ENCODE measurements at regions not wholly inside any gene's neighbourhood (a gene's known extent, or its start where the extent isn't known, plus 50 kb on each side); places are given as distances from the start of the nearest gene placed in this dataset.
A peak's percentile ranks its signal among the peaks of the same experiment; 100 is the strongest.

DNA sequence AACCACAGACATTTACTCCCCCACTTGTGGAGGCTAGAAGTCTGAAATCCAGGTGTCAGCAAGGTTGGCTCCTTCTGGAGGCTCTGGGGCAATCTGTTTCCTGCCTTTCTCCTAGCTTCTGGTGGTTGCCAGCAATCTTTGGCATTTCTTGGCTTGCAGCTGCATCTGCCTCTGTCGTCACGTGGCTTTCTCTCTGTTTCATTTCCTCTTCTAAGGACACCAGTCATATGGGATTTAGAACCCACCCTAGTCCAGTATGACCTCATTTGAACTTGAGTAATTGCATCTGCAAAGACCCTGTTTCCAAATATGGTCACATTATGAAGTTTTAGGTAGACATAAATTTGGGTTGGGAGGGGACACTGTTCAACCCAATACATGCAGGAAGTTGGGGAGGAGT lies 56.2 kb upstream of the EPB41L1 start:
- H3K9me3 ChIP-seq (replicated peaks in 1 of 2; ENCODE audit: control insufficient read depth in 1 of 2, insufficient read depth in 1 of 2, low read length in 2 of 2), result peaks cover 0 to 6% of the 10 kb centered on the region in 2 donors
- Mint-ChIP-seq H3K9me3 (peaks cover 0 to 7% (median 0%) of the 10 kb centered on the region in 7 donors), H3K27me3 (ENCODE audit: low read depth in 3 of 3) (peaks cover 20 to 28% (median 27%) of the 10 kb centered on the region in 3 donors), H3K4me1 (peaks cover 38% of the 10 kb centered on the region), H3K36me3 (peaks cover 0 to 9% of the 10 kb centered on the region in 2 donors), H3K4me3 (no peak overlapping the region), H3K27ac (peak overlapping the region; percentile 67 to 88 (median 83))
- TF ChIP-seq, protein P1, sequence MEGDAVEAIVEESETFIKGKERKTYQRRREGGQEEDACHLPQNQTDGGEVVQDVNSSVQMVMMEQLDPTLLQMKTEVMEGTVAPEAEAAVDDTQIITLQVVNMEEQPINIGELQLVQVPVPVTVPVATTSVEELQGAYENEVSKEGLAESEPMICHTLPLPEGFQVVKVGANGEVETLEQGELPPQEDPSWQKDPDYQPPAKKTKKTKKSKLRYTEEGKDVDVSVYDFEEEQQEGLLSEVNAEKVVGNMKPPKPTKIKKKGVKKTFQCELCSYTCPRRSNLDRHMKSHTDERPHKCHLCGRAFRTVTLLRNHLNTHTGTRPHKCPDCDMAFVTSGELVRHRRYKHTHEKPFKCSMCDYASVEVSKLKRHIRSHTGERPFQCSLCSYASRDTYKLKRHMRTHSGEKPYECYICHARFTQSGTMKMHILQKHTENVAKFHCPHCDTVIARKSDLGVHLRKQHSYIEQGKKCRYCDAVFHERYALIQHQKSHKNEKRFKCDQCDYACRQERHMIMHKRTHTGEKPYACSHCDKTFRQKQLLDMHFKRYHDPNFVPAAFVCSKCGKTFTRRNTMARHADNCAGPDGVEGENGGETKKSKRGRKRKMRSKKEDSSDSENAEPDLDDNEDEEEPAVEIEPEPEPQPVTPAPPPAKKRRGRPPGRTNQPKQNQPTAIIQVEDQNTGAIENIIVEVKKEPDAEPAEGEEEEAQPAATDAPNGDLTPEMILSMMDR (IDR thresholded peaks at IDR 0.05), result no peak
- H3K4me2 ChIP-seq (replicated peaks; ENCODE audit: extremely low read depth, low read length, poor library complexity, severe bottlenecking), result peak overlapping the region; percentile 25
- 6% methylated on average over 2 of the region's 2 CpGs for WGBS (ENCODE audit: insufficient coverage)
- peak overlapping the region in 1 of 3 experiments; percentile 13 for H3K4me3 ChIP-seq (replicated peaks in 1 of 3; ENCODE audit: low read depth in 2 of 3, low read length in 3 of 3)
- H3K79me2 ChIP-seq (ENCODE audit: insufficient read depth, low read length), result no peaks in the 10 kb centered on the region
- peaks cover 24 to 25% of the 10 kb centered on the region in 2 donors for H3K4me1 ChIP-seq (ENCODE audit: control insufficient read depth in 1 of 2, insufficient read depth in 2 of 2, low read length in 2 of 2)
- H3K27ac ChIP-seq (ENCODE audit: low read depth in 1 of 2, low read length in 2 of 2), result peak overlapping the region; percentile 15 to 17
- no peaks in the 10 kb centered on the region for H4K20me1 ChIP-seq (ENCODE audit: insufficient read depth, low read length)
- H2AFZ ChIP-seq (ENCODE audit: insufficient read depth, low read depth, low read length, poor library complexity, severe bottlenecking), result peak overlapping the region; percentile 43
- DNase-seq, result peak; percentile 63 to 87 (median 83)
- intact Hi-C loops (cut with micrococcal nuclease), result no loop called here
- no peaks in the 10 kb centered on the region for H3K36me3 ChIP-seq (replicated peaks in 1 of 2; ENCODE audit: control insufficient read depth in 1 of 2, insufficient read depth in 2 of 2, low read length in 2 of 2)
- no peak overlapping the region for H3K9ac ChIP-seq (ENCODE audit: insufficient read depth, low read length, poor library complexity, severe bottlenecking)
- peaks cover 14 to 18% of the 10 kb centered on the region in 2 donors for H3K27me3 ChIP-seq (ENCODE audit: control insufficient read depth in 2 of 2, insufficient read depth in 2 of 2, low read length in 2 of 2)

- 92% methylated on average over 2 of the region's 3 CpGs for WGBS (ENCODE audit: insufficient coverage)
- DNase-seq, result no peak
- Histone ChIP-seq H3K79me2 (ENCODE audit: insufficient read depth, low read length) (no peaks in the 10 kb centered on the region), H3K4me3 (replicated peaks in 1 of 3; ENCODE audit: low read depth in 2 of 3, low read length in 3 of 3) (no peak overlapping the region), H3K9me3 (replicated peaks in 1 of 2; ENCODE audit: control insufficient read depth in 1 of 2, insufficient read depth in 1 of 2, low read length in 2 of 2) (no peaks in the 10 kb centered on the region), H4K20me1 (ENCODE audit: insufficient read depth, low read length) (no peaks in the 10 kb centered on the region), H2AFZ (ENCODE audit: insufficient read depth, low read depth, low read length, poor library complexity, severe bottlenecking) (no peak overlapping the region), H3K36me3 (replicated peaks in 1 of 2; ENCODE audit: control insufficient read depth in 1 of 2, insufficient read depth in 2 of 2, low read length in 2 of 2) (no peaks in the 10 kb centered on the region), H3K9ac (ENCODE audit: insufficient read depth, low read length, poor library complexity, severe bottlenecking) (no peak overlapping the region), H3K4me1 (ENCODE audit: control insufficient read depth in 1 of 2, insufficient read depth in 2 of 2, low read length in 2 of 2) (peaks cover 20% of the 10 kb centered on the region in 2 donors), H3K27me3 (ENCODE audit: control insufficient read depth in 2 of 2, insufficient read depth in 2 of 2, low read length in 2 of 2) (peaks cover 7 to 10% of the 10 kb centered on the region in 2 donors), H3K4me2 (replicated peaks; ENCODE audit: extremely low read depth, low read length, poor library complexity, severe bottlenecking) (no peak overlapping the region), H3K27ac (ENCODE audit: low read depth in 1 of 2, low read length in 2 of 2) (no peak overlapping the region)
- Mint-ChIP-seq H3K4me3 (no peak overlapping the region), H3K27me3 (ENCODE audit: low read depth in 3 of 3) (peaks cover 13 to 23% (median 19%) of the 10 kb centered on the region in 3 donors), H3K9me3 (peaks cover 0 to 7% (median 0%) of the 10 kb centered on the region in 7 donors), H3K36me3 (peaks cover 0 to 7% of the 10 kb centered on the region in 2 donors), H3K4me1 (peaks cover 33% of the 10 kb centered on the region), H3K27ac (peak overlapping the region in 4 of 7 donors; percentile 83 to 88 (median 85))
- intact Hi-C loops (cut with micrococcal nuclease), result no loop called here
- TF ChIP-seq, protein P1 (IDR thresholded peaks at IDR 0.05), result no peak
Observed at GRCh38 chr20:36099106-36099505, 55.4 kb upstream of the EPB41L1 start.

All from CD14-positive monocyte (primary cell).